Duodenal mucosa (tissue), 2 donors: ENCODE measurements at regions not wholly inside any gene's neighbourhood (a gene's known extent, or its start where the extent isn't known, plus 50 kb on each side); places are given as distances from the start of the nearest gene placed in this dataset.

ENCODE experiments used
- H3K27ac ChIP-seq: one replicate; pipeline ENCODE4 v1.7.0; 2013; ENCODE audit warnings: low read depth, low read length
- H3K27me3 ChIP-seq, 2 donors: one replicate each; pipeline ENCODE4 v1.7.0; 2013; ENCODE audit warnings: low read length in 2 of 2, control low read depth in 1 of 2; ENCODE audit not compliant: insufficient read depth in 2 of 2, control insufficient read depth in 1 of 2
- H3K36me3 ChIP-seq, 2 donors: one replicate each; pipeline ENCODE4 v1.7.0; 2013; ENCODE audit warnings: low read length in 2 of 2, control low read depth in 1 of 2; ENCODE audit not compliant: insufficient read depth in 2 of 2, control insufficient read depth in 1 of 2
- H3K4me1 ChIP-seq, 2 donors: one replicate each; pipeline ENCODE4 v1.7.0; 2013; ENCODE audit warnings: low read length in 2 of 2, control low read depth in 1 of 2; ENCODE audit not compliant: insufficient read depth in 2 of 2, control insufficient read depth in 1 of 2
- H3K4me3 ChIP-seq, 2 donors: one replicate each; pipeline ENCODE4 v1.7.0; 2013; ENCODE audit warnings: low read length in 2 of 2, low read depth in 1 of 2
- H3K9ac ChIP-seq, 2 donors: one replicate each; pipeline ENCODE4 v1.7.0; 2013; ENCODE audit warnings: low read length in 2 of 2, low read depth in 1 of 2
- H3K9me3 ChIP-seq, 2 donors: one replicate each; pipeline ENCODE4 v1.7.0; 2013; ENCODE audit warnings: low read length in 2 of 2, control low read depth in 1 of 2; ENCODE audit not compliant: control insufficient read depth in 1 of 2

DNA sequence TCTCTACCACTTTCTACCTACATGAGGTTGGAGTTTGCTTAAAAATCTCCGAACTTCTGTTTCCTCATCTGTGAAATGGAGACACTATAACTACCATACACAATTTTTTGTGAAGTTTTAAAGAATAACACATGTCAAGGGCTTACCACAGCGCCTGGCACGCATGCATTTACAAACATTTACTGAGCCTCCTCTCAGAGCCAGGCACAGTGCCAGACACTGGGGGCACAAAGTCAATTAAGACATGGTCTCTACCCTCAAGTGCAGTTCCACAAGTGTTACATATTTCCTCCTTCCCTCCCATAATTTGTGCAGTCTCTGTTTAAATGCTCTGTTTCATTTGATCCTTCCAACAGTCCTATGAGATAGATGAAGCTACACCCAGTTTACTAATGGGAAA is 356.4 kb upstream of the ESRRG start:
- H3K27ac ChIP-seq = no peak overlapping the region
- H3K4me3 ChIP-seq = no peak overlapping the region

DNA sequence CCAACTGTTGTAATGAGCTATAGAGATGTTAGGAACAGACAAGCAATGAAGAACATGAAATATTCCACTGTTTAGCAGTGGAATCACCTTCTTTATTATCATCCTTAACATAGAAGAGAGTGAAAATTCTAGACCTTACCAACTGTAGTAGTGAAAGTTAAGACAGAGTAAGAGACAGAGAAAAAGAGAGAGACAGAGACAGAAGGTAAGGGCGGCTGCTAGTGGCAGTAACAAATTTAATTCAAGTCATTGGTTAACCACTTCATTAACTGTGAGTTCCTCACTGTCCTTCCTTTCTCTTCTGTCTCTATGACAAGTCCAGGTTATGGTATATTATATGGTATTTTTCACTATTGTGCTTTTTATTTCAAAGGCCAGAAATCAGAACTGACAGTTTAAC is 355.7 kb upstream of the ESRRG start:
- H3K36me3 ChIP-seq = no peaks in the 10 kb centered on the region
- H3K27ac ChIP-seq = peak overlapping the region; percentile 0
- H3K9ac ChIP-seq = no peak overlapping the region
- H3K9me3 ChIP-seq = no peaks in the 10 kb centered on the region
- H3K4me3 ChIP-seq = no peak overlapping the region
- no peaks in the 10 kb centered on the region for H3K27me3 ChIP-seq
- peaks cover 3 to 27% of the 10 kb centered on the region in 2 donors for H3K4me1 ChIP-seq

More for the DNA sequence above, 356.4 kb upstream of the ESRRG start:
- Histone ChIP-seq H3K9ac (no peak overlapping the region), H3K36me3 (no peaks in the 10 kb centered on the region), H3K4me1 (peaks cover 3 to 27% of the 10 kb centered on the region in 2 donors), H3K27me3 (no peaks in the 10 kb centered on the region), H3K9me3 (no peaks in the 10 kb centered on the region)

DNA sequence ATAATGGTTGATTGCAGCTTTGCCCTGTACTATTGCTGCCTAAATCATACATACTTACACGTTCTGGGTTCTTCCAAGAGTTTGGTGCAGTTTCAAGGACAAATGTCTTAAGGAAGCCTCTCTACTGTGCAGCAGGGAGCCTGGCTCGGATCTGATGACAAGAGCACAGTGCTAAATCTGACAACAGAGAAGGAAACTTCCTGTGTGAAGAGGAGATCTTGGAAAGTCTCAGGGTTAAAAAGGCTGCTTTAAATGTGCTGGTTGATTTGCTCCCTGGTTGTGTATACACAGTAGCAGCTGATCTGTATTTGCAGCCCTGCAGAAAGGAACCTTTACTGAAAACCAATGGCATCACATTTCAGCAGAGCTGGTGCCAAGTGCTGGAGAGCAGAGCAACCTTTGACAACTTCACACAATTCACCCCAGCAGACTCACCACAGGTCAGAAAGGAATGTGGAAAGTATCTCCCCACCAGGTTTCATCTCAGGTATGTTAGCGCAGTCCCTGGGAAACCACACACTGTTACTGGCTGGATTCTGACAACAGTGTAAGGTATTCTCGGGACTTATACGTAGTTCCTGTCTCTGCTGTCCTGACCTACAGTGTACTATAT is 355.0 kb upstream of the ESRRG start:
- peak overlapping the region; percentile 38 to 50 for H3K4me3 ChIP-seq
- no peaks in the 10 kb centered on the region for H3K36me3 ChIP-seq
- no peaks in the 10 kb centered on the region for H3K9me3 ChIP-seq
- H3K9ac ChIP-seq = peak overlapping the region in 1 of 2 donors; percentile 21
- no peak overlapping the region for H3K27ac ChIP-seq
- H3K4me1 ChIP-seq = peaks cover 3 to 27% of the 10 kb centered on the region in 2 donors
- no peaks in the 10 kb centered on the region for H3K27me3 ChIP-seq

- Histone ChIP-seq H3K27me3 (no peaks in the 10 kb centered on the region), H3K4me3 (peak overlapping the region; percentile 38 to 50), H3K9me3 (no peaks in the 10 kb centered on the region), H3K36me3 (no peaks in the 10 kb centered on the region), H3K4me1 (peaks cover 3 to 27% of the 10 kb centered on the region in 2 donors), H3K27ac (no peak overlapping the region), H3K9ac (peak overlapping the region in 1 of 2 donors; percentile 29)
These were observed 354.2 kb upstream of the ESRRG start for GRCh38 chr1:217077426-217077825.

DNA sequence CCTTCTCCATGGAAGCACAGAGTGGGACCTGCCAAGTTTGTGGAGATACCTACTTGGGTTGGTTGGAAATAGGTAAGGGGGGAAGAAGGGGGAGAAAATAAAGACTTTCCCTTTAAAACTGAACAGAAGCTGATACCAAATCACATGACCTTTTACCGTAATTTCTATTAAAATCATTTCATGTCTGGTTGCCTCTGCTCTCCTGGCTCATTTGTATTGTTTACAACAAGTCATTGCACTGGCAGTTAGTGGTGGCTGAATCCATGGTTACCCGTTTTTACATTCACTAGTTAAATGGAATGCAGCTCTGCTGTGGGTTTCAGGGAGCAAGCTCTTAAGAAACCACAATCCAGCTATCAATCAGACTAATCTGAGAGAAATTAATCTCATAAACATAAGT is 353.7 kb upstream of the ESRRG start:
- peak overlapping the region; percentile 24 to 38 for H3K4me3 ChIP-seq
- no peak overlapping the region for H3K9ac ChIP-seq
- no peaks in the 10 kb centered on the region for H3K9me3 ChIP-seq
- H3K36me3 ChIP-seq = no peaks in the 10 kb centered on the region
- no peaks in the 10 kb centered on the region for H3K27me3 ChIP-seq
- peaks cover 3 to 27% of the 10 kb centered on the region in 2 donors for H3K4me1 ChIP-seq
- no peak overlapping the region for H3K27ac ChIP-seq

GRCh38 chr1:217072926-217073325 is 349.7 kb upstream of the ESRRG start:
- Histone ChIP-seq H3K27me3 (no peaks in the 10 kb centered on the region), H3K27ac (no peak overlapping the region), H3K36me3 (no peaks in the 10 kb centered on the region), H3K4me3 (no peak overlapping the region), H3K9me3 (no peaks in the 10 kb centered on the region), H3K9ac (no peak overlapping the region), H3K4me1 (peaks cover 0 to 12% of the 10 kb centered on the region in 2 donors)

GRCh38 chr1:217067642-217068041 is 344.4 kb upstream of the ESRRG start:
- no peak overlapping the region for H3K9ac ChIP-seq
- no peaks in the 10 kb centered on the region for H3K36me3 ChIP-seq
- no peak overlapping the region for H3K4me3 ChIP-seq
- no peaks in the 10 kb centered on the region for H3K27me3 ChIP-seq
- no peak overlapping the region for H3K27ac ChIP-seq
- H3K4me1 ChIP-seq = peaks cover 10 to 12% of the 10 kb centered on the region in 2 donors
- H3K9me3 ChIP-seq = no peaks in the 10 kb centered on the region

DNA sequence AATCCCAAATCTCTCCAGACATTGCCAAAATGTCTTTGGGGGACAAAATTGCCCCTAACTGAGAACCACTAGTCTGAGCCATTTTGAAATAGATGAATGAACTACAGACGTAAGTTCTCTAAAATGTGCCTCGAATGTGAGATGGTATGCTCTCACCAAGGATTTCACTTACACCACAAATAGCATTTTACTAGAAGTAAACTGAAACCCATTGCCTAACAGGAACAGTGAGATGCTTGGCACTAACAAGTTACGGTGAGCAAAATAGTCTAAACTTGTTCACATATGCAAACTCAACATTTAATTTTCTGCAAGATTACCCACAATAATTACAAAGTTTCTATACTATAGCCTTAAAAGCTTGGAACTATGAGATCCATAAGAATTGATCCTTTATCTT is 343.6 kb upstream of the ESRRG start:
- H3K27ac ChIP-seq = no peak overlapping the region
- H3K4me1 ChIP-seq = peaks cover 12 to 14% of the 10 kb centered on the region in 2 donors
- H3K9ac ChIP-seq = no peak overlapping the region
- no peaks in the 10 kb centered on the region for H3K36me3 ChIP-seq
- H3K9me3 ChIP-seq = no peaks in the 10 kb centered on the region
- H3K27me3 ChIP-seq = no peaks in the 10 kb centered on the region
- no peak overlapping the region for H3K4me3 ChIP-seq

DNA sequence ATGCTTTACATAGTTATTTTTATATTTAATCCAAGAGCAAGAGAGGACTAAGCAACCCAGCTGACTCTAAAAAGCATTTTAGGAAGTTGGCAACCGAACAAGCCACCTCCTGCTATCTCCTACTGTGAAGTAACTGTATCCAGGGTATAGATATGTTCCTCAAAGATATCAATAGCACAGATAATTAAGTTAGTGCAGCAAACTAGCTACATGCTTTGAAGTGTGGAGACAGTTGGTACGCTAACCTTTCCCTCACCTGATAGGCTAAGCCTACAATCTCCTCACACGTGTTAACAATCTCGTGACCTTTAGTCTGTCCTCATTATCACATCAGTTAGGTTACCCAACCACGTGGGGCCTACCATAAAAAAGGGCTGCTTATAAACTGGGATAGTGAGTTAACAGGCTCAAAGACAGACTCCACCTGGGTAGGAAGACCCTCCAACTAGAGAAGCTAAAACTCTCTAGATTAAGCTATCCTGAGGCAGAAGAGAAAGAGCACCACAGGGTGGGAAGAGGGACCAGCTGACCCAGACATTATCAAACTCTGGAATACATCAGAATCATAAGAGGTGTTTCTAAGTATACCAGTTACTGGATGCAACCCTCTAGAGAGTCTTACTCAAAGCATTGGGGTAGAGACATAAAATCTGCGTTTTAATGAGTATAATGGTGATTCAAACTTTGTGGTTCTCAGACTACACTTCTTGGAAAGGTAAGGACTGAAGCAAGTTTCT is 340.1 kb upstream of the ESRRG start:
- Histone ChIP-seq H3K4me3 (no peak overlapping the region), H3K36me3 (no peaks in the 10 kb centered on the region), H3K9ac (no peak overlapping the region), H3K9me3 (no peaks in the 10 kb centered on the region), H3K27me3 (no peaks in the 10 kb centered on the region), H3K27ac (no peak overlapping the region), H3K4me1 (peaks cover 12 to 14% of the 10 kb centered on the region in 2 donors)

DNA sequence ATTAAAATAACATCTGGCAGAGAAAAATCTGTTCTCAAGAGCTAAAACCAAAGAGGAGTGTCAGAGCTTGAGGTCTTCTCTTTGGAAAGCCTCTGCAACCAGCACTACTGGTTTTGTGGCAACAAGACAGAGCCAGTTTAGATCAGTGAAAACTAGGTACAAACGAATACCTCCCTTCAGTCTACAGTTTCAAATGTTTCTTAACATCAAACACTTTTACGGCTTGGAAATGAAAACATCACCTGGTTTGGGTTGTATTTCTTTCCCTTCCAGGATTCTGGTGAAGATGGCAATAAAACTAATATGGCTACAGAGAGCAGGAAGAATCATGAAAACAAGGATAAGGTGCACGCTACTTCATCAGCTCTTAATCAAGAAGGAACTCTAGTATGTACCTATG is 339.4 kb upstream of the ESRRG start:
- Histone ChIP-seq H3K9me3 (no peaks in the 10 kb centered on the region), H3K9ac (no peak overlapping the region), H3K4me1 (peaks cover 12 to 14% of the 10 kb centered on the region in 2 donors), H3K4me3 (no peak overlapping the region), H3K27ac (no peak overlapping the region), H3K36me3 (no peaks in the 10 kb centered on the region), H3K27me3 (no peaks in the 10 kb centered on the region)
